ENCODE measurements at regions not wholly inside any gene's neighbourhood (a gene's known extent, or its start where the extent isn't known, plus 50 kb on each side); places are given as distances from the start of the nearest gene placed in this dataset.
"Not testable (repeated sequence)": the region's sequence is repeated elsewhere in the genome, so short reads cannot be mapped to it uniquely, and the experiment has no call there.

- DNase-seq: no peak
Measured at GRCh38 chr6:134603561-134603960, 285.6 kb upstream of the SGK1 start.

- no peak for DNase-seq
Measured at GRCh38 chr6:134602123-134602522, 284.2 kb upstream of the SGK1 start.

- no peak for DNase-seq
Measured at GRCh38 chr6:134600671-134601070, 282.8 kb upstream of the SGK1 start.

GRCh38 chr6:134599079-134599478 lies 281.2 kb upstream of the SGK1 start:
- no peak for DNase-seq

- no peak for DNase-seq
Measured at GRCh38 chr6:134596191-134596590, 278.3 kb upstream of the SGK1 start.

GRCh38 chr6:134594881-134595280 lies 277.0 kb upstream of the SGK1 start:
- DNase-seq: no peak

- DNase-seq: no peak
Measured at GRCh38 chr6:134593887-134594286, 276.0 kb upstream of the SGK1 start.

- no peak for DNase-seq
Measured at GRCh38 chr6:134593442-134593841, 275.5 kb upstream of the SGK1 start.

- no peak for DNase-seq
Measured at GRCh38 chr6:134593024-134593423, 275.1 kb upstream of the SGK1 start.

- DNase-seq: no peak
Measured at GRCh38 chr6:134590449-134590848, 272.5 kb upstream of the SGK1 start.

- DNase-seq: no peak
Measured at GRCh38 chr6:134590004-134590403, 272.1 kb upstream of the SGK1 start.

- DNase-seq: no peak
Measured at GRCh38 chr6:134589512-134589911, 271.6 kb upstream of the SGK1 start.

GRCh38 chr6:134588267-134588666 lies 270.4 kb upstream of the SGK1 start:
- no peak for DNase-seq

GRCh38 chr6:134585517-134585873 lies 267.6 kb upstream of the SGK1 start:
- DNase-seq: no peak

GRCh38 chr6:134584847-134585516 lies 267.1 kb upstream of the SGK1 start:
- DNase-seq: no peak

GRCh38 chr6:134577998-134578397 lies 260.1 kb upstream of the SGK1 start:
- no peak for DNase-seq

- no peak for DNase-seq
Measured at GRCh38 chr6:134575221-134575620, 257.3 kb upstream of the SGK1 start.

- no peak for DNase-seq
Measured at GRCh38 chr6:134574491-134574890, 256.6 kb upstream of the SGK1 start.

- not testable (repeated sequence) for DNase-seq
Measured at GRCh38 chr6:134569996-134570395, 252.1 kb upstream of the SGK1 start.

- DNase-seq: no peak
Measured at GRCh38 chr6:134564705-134565104, 246.8 kb upstream of the SGK1 start.

GRCh38 chr6:134560019-134560418 lies 242.1 kb upstream of the SGK1 start:
- DNase-seq: no peak

- DNase-seq: no peak
Measured at GRCh38 chr6:134557509-134557908, 239.6 kb upstream of the SGK1 start.

- no peak for DNase-seq
Measured at GRCh38 chr6:134555672-134556071, 237.8 kb upstream of the SGK1 start.

GRCh38 chr6:134553936-134554335 lies 236.0 kb upstream of the SGK1 start:
- no peak for DNase-seq

- no peak for DNase-seq
Measured at GRCh38 chr6:134551245-134551960, 233.5 kb upstream of the SGK1 start.

Data from activated gamma-delta T cell (primary cell).